Aorta (tissue), 5 donors: ENCODE measurements at regions not wholly inside any gene's neighbourhood (a gene's known extent, or its start where the extent isn't known, plus 50 kb on each side); places are given as distances from the start of the nearest gene placed in this dataset.

Source experiments
- ATAC-seq: fragments of 200-7000 bp; cut with Tn5 transposase; one replicate; pipeline ENCODE4 v1.9.1; 2022; ENCODE audit warnings: moderate library complexity; ENCODE audit not compliant: low FRiP score
- DNase-seq, 2 donors: peaks; one replicate each; pipeline ENCODE4 v3.0.0-alpha.2; 2020
- H3K27ac ChIP-seq, 2 donors: one replicate each; pipeline ENCODE4 v1.5.1; 2013; ENCODE audit warnings: low read length in 2 of 2, mild to moderate bottlenecking in 2 of 2, moderate library complexity in 2 of 2, control low read depth in 1 of 2, inconsistent platforms in 1 of 2, low read depth in 1 of 2
- H3K27me3 ChIP-seq, 2 donors: one replicate each; pipeline ENCODE4 v1.6.1; 2013; ENCODE audit warnings: control low read depth in 1 of 2, low read length in 1 of 2, mild to moderate bottlenecking in 1 of 2, moderate library complexity in 1 of 2; ENCODE audit not compliant: insufficient read depth in 2 of 2, control insufficient read depth in 1 of 2
- H3K36me3 ChIP-seq, 2 donors: one replicate each; pipeline ENCODE4 v1.6.1; 2013; ENCODE audit warnings: control low read depth in 1 of 2, low read length in 1 of 2, mild to moderate bottlenecking in 1 of 2; ENCODE audit not compliant: insufficient read depth in 2 of 2, control insufficient read depth in 1 of 2
- H3K4me1 ChIP-seq, 2 donors: one replicate each; pipeline ENCODE4 v1.6.1; 2013; ENCODE audit warnings: low read length in 2 of 2, control low read depth in 1 of 2, mild to moderate bottlenecking in 1 of 2, moderate library complexity in 1 of 2; ENCODE audit not compliant: insufficient read depth in 2 of 2, control insufficient read depth in 1 of 2
- H3K4me3 ChIP-seq, 2 donors: one replicate each; pipeline ENCODE4 v1.5.1; 2013; ENCODE audit warnings: low read length in 2 of 2, control low read depth in 1 of 2, mild to moderate bottlenecking in 1 of 2
- H3K9me3 ChIP-seq: one replicate; pipeline ENCODE4 v1.6.1; 2013; ENCODE audit warnings: mild to moderate bottlenecking, low read length; ENCODE audit not compliant: control insufficient read depth
- WGBS, 2 donors: extraction: QIAGEN DNeasy Blood & Tissue Kit; methylation state at CpG; one replicate each; pipeline ENCODE4 v1.1.7; 2013; 5-methylcytosine and 5-hydroxymethylcytosine counted together
- intact Hi-C, 2 donors: fragments of 100-400 bp; cut with DNase I; formaldehyde crosslinking; loops; one replicate each; pipeline versions ENCODE4 v1.14.2 to v1.15.0; 2022
- donor health status: healthy with polysubstance abuse.
- donor health status: Bipolar disorder and iron deficiency.
- donor health status: DM: no; HTN: no; CAD: no.
- donor health status: DM: no; HTN: no; CAD: no.
- donor health status: DM: yes; HTN: yes; CAD: no.

DNA sequence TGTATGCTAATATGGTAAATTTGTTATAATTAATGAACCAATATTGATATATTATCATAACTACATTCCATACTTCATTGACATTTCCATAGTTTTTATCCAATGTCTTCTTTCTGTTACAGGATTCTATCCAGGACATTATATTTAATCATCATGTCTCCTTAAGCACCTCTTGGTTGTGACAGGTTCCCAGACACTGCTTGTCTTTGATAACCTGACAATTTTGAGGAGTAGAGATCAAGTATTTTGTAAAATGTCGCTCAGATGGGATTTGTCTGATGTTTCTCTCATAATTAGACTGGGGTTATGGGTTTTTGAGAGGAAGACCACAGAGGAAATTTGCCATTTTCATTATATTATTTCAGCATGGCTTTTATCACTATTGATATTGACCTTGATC lies 317.4 kb downstream of the PLOD2 start:
- no peaks in the 10 kb centered on the region for H3K9me3 ChIP-seq
- ATAC-seq: no peak

DNA sequence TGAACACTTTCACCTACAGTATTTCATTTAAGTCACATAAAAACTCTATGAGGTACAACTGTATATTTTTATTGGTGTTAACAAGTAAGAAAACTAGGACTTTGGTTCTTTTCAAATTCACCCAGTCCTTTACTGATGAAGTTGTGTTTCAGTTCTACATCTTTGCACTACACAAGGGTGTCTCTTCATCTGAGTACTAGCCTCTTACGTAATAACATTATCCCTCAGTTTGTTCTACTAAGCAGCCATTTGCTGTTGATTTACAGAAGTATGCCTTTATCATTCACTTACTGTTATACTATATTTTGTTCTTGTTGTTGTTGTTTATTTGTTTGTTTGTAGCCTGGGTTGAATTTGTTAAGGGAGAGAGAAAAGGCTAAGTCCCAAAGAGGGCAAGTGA lies 311.9 kb downstream of the PLOD2 start:
- Histone ChIP-seq H3K27ac (no peak overlapping the region), H3K9me3 (no peaks in the 10 kb centered on the region), H3K36me3 (no peaks in the 10 kb centered on the region), H3K27me3 (no peaks in the 10 kb centered on the region), H3K4me1 (no peaks in the 10 kb centered on the region), H3K4me3 (no peak overlapping the region)
- WGBS, 2 donors: 94% methylated on average over 1 of the region's 1 CpG
- DNase-seq: no peak
- no peak for ATAC-seq
- intact Hi-C loops: no loop called here

More for the DNA sequence above, 317.4 kb downstream of the PLOD2 start:
- intact Hi-C loops: no loop called here
- Histone ChIP-seq H3K36me3 (no peaks in the 10 kb centered on the region), H3K27me3 (no peaks in the 10 kb centered on the region), H3K4me3 (no peak overlapping the region), H3K4me1 (no peaks in the 10 kb centered on the region), H3K27ac (no peak overlapping the region)
- WGBS, 2 donors: 89 to 93% methylated on average over 1 of the region's 1 CpG
- no peak for DNase-seq

DNA sequence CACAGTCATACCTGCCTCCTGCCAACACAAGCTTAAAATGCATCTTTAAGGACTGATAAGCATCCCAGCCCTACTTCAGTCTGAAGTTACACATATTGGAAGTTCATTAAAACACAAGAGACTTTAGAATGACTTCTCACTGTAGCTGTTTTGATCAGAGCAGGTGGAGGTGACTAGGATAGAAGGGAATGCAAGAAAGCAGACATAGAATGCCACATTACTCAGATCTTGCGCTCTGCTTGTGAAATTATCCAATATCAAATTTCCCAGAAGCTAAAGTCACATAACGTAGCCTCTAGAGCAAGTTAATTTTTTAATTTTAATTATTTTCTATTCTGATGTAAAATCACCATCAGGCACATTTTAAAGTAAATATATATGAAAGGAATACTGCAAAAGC lies 306.5 kb downstream of the PLOD2 start:
- Histone ChIP-seq H3K4me1 (no peaks in the 10 kb centered on the region), H3K4me3 (no peak overlapping the region), H3K9me3 (no peaks in the 10 kb centered on the region), H3K36me3 (no peaks in the 10 kb centered on the region), H3K27ac (no peak overlapping the region), H3K27me3 (no peaks in the 10 kb centered on the region)
- no peak for ATAC-seq
- no peak for DNase-seq
- intact Hi-C loops: no loop called here
- 92 to 97% methylated on average over 2 of the region's 2 CpGs for WGBS, 2 donors

DNA sequence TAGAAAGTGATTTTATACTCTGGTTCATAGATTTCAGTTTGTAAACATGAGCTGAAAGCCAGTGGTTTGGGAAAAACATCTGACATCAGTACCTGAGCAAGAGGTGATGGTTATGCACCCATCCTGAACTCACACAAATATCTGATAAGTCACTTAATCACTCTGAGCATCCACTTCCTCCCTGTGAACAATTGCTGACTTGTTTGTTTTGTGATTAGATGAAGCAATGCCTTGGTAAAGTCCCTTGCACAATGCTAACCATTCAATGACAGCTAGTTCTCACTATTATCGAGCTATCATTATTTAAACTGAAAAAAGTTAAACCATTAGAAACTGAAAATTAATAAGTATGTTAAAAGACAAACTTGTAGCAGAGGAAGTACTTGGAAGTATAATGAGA lies 303.0 kb downstream of the PLOD2 start:
- no peaks in the 10 kb centered on the region for H3K9me3 ChIP-seq
- intact Hi-C loops: no loop called here
- H3K4me3 ChIP-seq: no peak overlapping the region
- DNase-seq (no peak), ATAC-seq (no peak)
- WGBS, 2 donors: 74 to 85% methylated on average over 1 of the region's 1 CpG
- H3K36me3 ChIP-seq: no peaks in the 10 kb centered on the region
- no peaks in the 10 kb centered on the region for H3K27me3 ChIP-seq
- H3K27ac ChIP-seq: no peak overlapping the region
- no peaks in the 10 kb centered on the region for H3K4me1 ChIP-seq

DNA sequence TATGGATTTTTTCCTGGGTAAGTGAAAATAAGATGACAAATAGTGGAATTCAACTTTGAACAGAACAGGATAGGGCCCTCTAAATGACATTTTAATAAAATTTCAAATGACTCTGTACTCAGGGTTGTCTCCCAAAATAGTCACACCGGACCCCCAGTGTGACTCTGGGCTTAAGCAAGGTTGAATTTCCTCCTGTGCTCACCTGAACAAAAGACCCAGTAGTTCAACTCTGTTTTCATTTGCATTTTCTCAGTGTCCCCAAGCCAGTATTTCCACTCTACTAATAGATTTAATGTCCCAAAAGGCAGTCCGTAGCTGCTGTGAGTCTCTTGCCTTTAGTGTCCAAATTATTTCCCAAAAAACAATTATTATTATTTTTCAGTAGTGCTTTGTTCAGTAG lies 296.6 kb downstream of the PLOD2 start:
- H3K9me3 ChIP-seq: no peaks in the 10 kb centered on the region
- intact Hi-C loops: no loop called here
- DNase-seq (no peak), ATAC-seq (no peak)
- no peak overlapping the region for H3K27ac ChIP-seq
- H3K4me3 ChIP-seq: no peak overlapping the region
- no peaks in the 10 kb centered on the region for H3K27me3 ChIP-seq
- 92 to 94% methylated on average over 2 of the region's 2 CpGs for WGBS, 2 donors
- H3K36me3 ChIP-seq: no peaks in the 10 kb centered on the region
- H3K4me1 ChIP-seq: peaks cover 0 to 3% of the 10 kb centered on the region in 2 donors

DNA sequence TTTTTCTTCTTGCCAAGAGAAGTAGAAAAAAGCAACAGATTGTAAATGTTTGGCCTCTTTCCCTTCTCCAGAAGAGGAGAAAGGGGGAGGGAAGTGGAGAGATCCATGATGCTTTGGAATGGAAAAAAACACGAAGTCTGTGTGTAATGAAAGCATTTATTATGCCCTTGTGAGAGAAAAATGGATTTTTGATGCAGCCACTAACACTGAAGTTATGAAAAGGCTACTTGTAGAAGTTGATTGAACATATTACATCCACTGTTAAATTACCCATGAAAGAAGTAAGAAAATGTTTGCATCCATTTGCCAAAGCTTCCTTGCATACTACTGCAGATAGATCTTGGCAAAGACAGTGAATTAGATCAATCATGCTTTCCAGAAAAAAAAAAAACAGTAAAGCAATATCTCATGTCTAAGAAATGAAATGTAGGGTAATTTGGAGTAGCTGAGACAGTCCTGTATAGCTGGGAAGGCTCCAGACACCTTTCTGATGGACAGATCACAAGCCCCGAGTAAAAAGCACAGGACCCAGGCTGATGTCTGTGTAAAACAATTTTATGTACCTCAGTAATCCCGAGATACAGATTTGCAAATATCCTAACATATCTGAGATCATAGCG lies 295.5 kb downstream of the PLOD2 start:
- no peak overlapping the region for H3K27ac ChIP-seq
- no peaks in the 10 kb centered on the region for H3K36me3 ChIP-seq
- H3K9me3 ChIP-seq: no peaks in the 10 kb centered on the region
- DNase-seq: no peak
- no peak for ATAC-seq
- no peak overlapping the region for H3K4me3 ChIP-seq
- H3K4me1 ChIP-seq: peaks cover 0 to 3% of the 10 kb centered on the region in 2 donors
- H3K27me3 ChIP-seq: no peaks in the 10 kb centered on the region
- intact Hi-C loops: no loop called here
- WGBS, 2 donors: 41 to 42% methylated on average over 4 of the region's 4 CpGs

DNA sequence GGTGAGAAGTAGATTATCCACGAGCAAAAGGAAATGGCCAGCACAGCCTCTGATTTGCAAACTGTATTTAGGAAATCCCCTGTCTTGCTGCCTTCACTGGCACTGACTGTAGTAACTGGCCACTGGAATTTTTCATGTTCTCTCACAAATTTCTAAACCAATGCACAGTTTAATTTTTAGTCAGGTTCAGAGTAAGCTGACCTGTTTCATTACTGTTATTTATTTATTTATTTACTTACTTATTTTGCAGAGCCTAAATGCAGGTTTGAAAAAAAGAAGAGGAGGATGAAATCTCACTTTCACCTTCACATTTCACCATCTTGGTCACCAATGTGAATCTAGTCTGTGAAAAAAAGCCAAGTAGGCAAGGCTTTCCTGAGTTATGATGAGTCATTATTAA lies 291.0 kb downstream of the PLOD2 start:
- Histone ChIP-seq H3K27ac (no peak overlapping the region), H3K27me3 (no peaks in the 10 kb centered on the region), H3K36me3 (no peaks in the 10 kb centered on the region), H3K4me1 (peaks cover 0 to 3% of the 10 kb centered on the region in 2 donors), H3K4me3 (no peak overlapping the region), H3K9me3 (no peaks in the 10 kb centered on the region)
- intact Hi-C loops: no loop called here
- DNase-seq (no peak), ATAC-seq (no peak)
- WGBS, 2 donors: 19 to 32% methylated on average over 1 of the region's 1 CpG

DNA sequence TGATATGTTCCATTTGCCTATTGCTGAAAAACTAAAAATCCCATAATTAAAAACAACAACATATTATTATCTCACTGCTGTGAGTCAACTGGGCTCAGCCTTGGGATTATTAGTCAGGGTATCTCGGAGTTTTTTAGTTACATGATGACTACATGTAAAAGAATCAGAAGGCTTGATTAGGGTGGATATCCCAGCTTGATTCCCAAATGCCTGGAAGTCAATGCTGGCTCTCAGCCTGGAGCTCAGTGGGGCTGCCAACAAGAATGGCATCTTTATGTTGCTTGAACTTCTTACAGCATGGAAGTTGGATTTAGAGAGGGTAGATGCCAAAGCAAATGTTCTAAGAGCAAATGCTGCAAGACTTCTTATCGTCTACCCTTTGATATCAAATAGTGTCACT lies 278.5 kb downstream of the PLOD2 start:
- Histone ChIP-seq H3K4me3 (no peak overlapping the region), H3K27ac (no peak overlapping the region), H3K4me1 (no peaks in the 10 kb centered on the region), H3K36me3 (no peaks in the 10 kb centered on the region), H3K9me3 (no peaks in the 10 kb centered on the region), H3K27me3 (no peaks in the 10 kb centered on the region)
- no peak for ATAC-seq
- intact Hi-C loops: no loop called here
- no peak for DNase-seq
- 5 to 8% methylated on average over 2 of the region's 2 CpGs for WGBS, 2 donors

DNA sequence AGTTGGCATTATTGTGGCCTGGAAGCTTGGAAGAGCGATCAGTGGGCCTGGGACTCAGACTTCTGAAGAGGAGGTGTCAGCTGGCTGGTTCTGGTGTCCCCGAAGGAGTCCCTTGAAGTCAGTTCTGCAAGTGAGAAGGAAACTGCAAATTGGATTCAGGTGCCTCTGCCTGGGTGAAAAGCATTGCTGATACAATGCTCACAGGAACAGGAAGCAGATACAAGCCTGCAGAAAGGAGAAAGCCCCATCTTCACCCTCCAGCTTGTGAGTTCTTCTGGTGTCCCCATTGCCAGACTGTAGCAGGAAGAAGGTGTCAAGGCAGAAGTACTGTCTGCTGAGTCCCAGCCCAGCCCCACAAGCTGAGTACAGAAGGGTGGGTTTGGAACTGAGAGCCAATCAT lies 271.3 kb downstream of the PLOD2 start:
- DNase-seq (no peak), ATAC-seq (no peak)
- H3K4me1 ChIP-seq: no peaks in the 10 kb centered on the region
- 92 to 98% methylated on average over 2 of the region's 2 CpGs for WGBS, 2 donors
- H3K27ac ChIP-seq: no peak overlapping the region
- H3K9me3 ChIP-seq: no peaks in the 10 kb centered on the region
- H3K27me3 ChIP-seq: no peaks in the 10 kb centered on the region
- intact Hi-C loops: no loop called here
- H3K36me3 ChIP-seq: no peaks in the 10 kb centered on the region
- H3K4me3 ChIP-seq: no peak overlapping the region
